ENCODE measurements at regions not wholly inside any gene's neighbourhood (a gene's known extent, or its start where the extent isn't known, plus 50 kb on each side); places are given as distances from the start of the nearest gene placed in this dataset.

GRCh38 chr18:29326214-29326613, 1149.3 kb upstream of the CDH2 start:
- TF ChIP-seq EZH2phosphoT487 (IDR thresholded peaks at IDR 0.05; ENCODE audit: borderline replicate concordance): no peak
- TF ChIP-seq CTCF (conservative IDR thresholded peaks at IDR 0.05; ENCODE audit: low read length): no peak
